LNCAP (cell line): ENCODE measurements at regions not wholly inside any gene's neighbourhood (a gene's known extent, or its start where the extent isn't known, plus 50 kb on each side); places are given as distances from the start of the nearest gene placed in this dataset.

Experiments used
- CTCF ChIP-seq: fragments of 450-650 bp; IDR thresholded peaks from 2 replicates; pipeline ENCODE4 v1.5.1; 2017; ENCODE audit warnings: mild to moderate bottlenecking

- no peak for TF ChIP-seq CTCF
Measured at GRCh38 chr3:17967111-17967510, 224.7 kb upstream of the TBC1D5 start.

GRCh38 chr3:17965331-17965730, 222.9 kb upstream of the TBC1D5 start:
- TF ChIP-seq CTCF: no peak

- TF ChIP-seq CTCF: no peak
Measured at GRCh38 chr3:17964108-17964507, 221.7 kb upstream of the TBC1D5 start.

- no peak for TF ChIP-seq CTCF
Measured at GRCh38 chr3:17955411-17955810, 213.0 kb upstream of the TBC1D5 start.

GRCh38 chr3:17954801-17955200, 212.4 kb upstream of the TBC1D5 start:
- no peak for TF ChIP-seq CTCF

GRCh38 chr3:17951241-17951640, 208.8 kb upstream of the TBC1D5 start:
- no peak for TF ChIP-seq CTCF

GRCh38 chr3:17949101-17949500, 206.7 kb upstream of the TBC1D5 start:
- TF ChIP-seq CTCF: no peak

GRCh38 chr3:17947833-17948232, 205.4 kb upstream of the TBC1D5 start:
- TF ChIP-seq CTCF: no peak
